K562 (cell line): ENCODE measurements at regions not wholly inside any gene's neighbourhood (a gene's known extent, or its start where the extent isn't known, plus 50 kb on each side); places are given as distances from the start of the nearest gene placed in this dataset.

Experiments
- ATAC-seq: fragments of 200-7000 bp; cut with Tn5 transposase; 3 replicates; pipeline ENCODE4 v1.9.1; 2020; ENCODE audit warnings: moderate library complexity
- BruUV-seq: library from RNA; stranded (reverse); fragments of 400-500 nt; replicated peaks from 2 replicates; lab custom pipeline; 2021; lab: Mats Ljungman, UMichigan
- CTCF ChIA-PET: fragments of 300-600 bp; formaldehyde crosslinking; extraction: SDS; loops from one replicate; lab custom pipeline; 2021; ENCODE audit warnings: low intra/inter-chr PET ratio; lab: Yijun Ruan, JAX
- POLR2A ChIA-PET: fragments of 300-600, 350-650 bp; sonication (Branson Sonifier 250); formaldehyde crosslinking; extraction: SDS; loops from one replicate; lab custom pipeline; 2021; ENCODE audit warnings: antibody characterized with exemption, inconsistent platforms; lab: Yijun Ruan, JAX
- DNase-seq, 4 experiments: peaks; one replicate each; pipeline versions ENCODE4 v3.0.0 to v3.0.0-alpha.2; 2011 to 2018; ENCODE audit warnings: low spot score in 3 of 4, mixed read lengths in 3 of 4; ENCODE audit errors: extremely low read depth in 1 of 4
- FAIRE-seq: peaks from 2 replicates; lab custom pipeline; 2011; peaks lifted over from hg19 to GRCh38; lab: Jason Lieb, UNC
- H2AFZ ChIP-seq: 2 replicates; pipeline ENCODE4 v1.6.0; 2011; ENCODE audit warnings: low read depth, low read length, control low read depth, inconsistent platforms
- H3K27ac ChIP-seq: fragments of 200-600 bp; 3 replicates; pipeline ENCODE4 v1.8.0; 2011; ENCODE audit warnings: low read depth, mild to moderate bottlenecking, control low read depth, inconsistent platforms, low read length, moderate library complexity, mixed read lengths; ENCODE audit errors: extremely low read depth
- H3K27me3 ChIP-seq, 2 experiments: fragments of 300-600 bp in 1 of 2; 2 replicates in 1 of 2; 3 replicates in 1 of 2; pipeline versions ENCODE4 v1.6.0 to v1.8.0; 2011; ENCODE audit warnings: inconsistent platforms in 2 of 2, low read length in 2 of 2, mild to moderate bottlenecking in 1 of 2, mixed read lengths in 1 of 2, moderate library complexity in 1 of 2; ENCODE audit not compliant: control insufficient read depth in 2 of 2, insufficient read depth in 2 of 2
- H3K36me3 ChIP-seq: fragments of 300-600 bp; 3 replicates; pipeline ENCODE4 v1.8.0; 2011; ENCODE audit warnings: mild to moderate bottlenecking, low read length, inconsistent platforms; ENCODE audit not compliant: control insufficient read depth, insufficient read depth
- H3K4me1 ChIP-seq, 2 experiments: fragments of 200-600 bp in 1 of 2; replicated peaks in 1 of 2; 2 replicates in 1 of 2; 3 replicates in 1 of 2; pipeline versions ENCODE4 v1.5.1 to v1.8.0; 2011; ENCODE audit warnings: inconsistent platforms in 2 of 2, low read length in 2 of 2, mild to moderate bottlenecking in 1 of 2, mixed read lengths in 1 of 2, moderate library complexity in 1 of 2; ENCODE audit not compliant: control insufficient read depth in 2 of 2, insufficient read depth in 2 of 2
- H3K4me2 ChIP-seq: 2 replicates; pipeline ENCODE4 v1.6.1; 2011; ENCODE audit warnings: low read length, control low read depth, inconsistent platforms, mixed read lengths; ENCODE audit not compliant: insufficient read depth
- H3K4me3 ChIP-seq: fragments of 200-600 bp; sonication (generic), shearing (Covaris generic); 2 replicates; pipeline ENCODE4 v1.5.1; 2016; ENCODE audit warnings: control low read depth, inconsistent platforms
- H3K79me2 ChIP-seq: fragments of 200-600 bp; 3 replicates; pipeline ENCODE4 v1.8.0; 2011; ENCODE audit warnings: low read length, inconsistent platforms; ENCODE audit not compliant: control insufficient read depth, insufficient read depth
- H3K9ac ChIP-seq, 2 experiments: 2 replicates each; pipeline versions ENCODE4 v1.6.0 to v1.6.1; 2011; ENCODE audit warnings: low read depth in 2 of 2, low read length in 2 of 2, control low read depth in 1 of 2, inconsistent platforms in 1 of 2, mild to moderate bottlenecking in 1 of 2, mixed read lengths in 1 of 2; ENCODE audit not compliant: insufficient read depth in 1 of 2
- H3K9me1 ChIP-seq: one replicate; pipeline ENCODE4 v1.6.0; 2011; ENCODE audit warnings: inconsistent platforms, mild to moderate bottlenecking, low read length, moderate library complexity; ENCODE audit not compliant: control insufficient read depth, insufficient read depth
- H3K9me3 ChIP-seq: replicated peaks from 2 replicates; pipeline ENCODE4 v1.5.1; 2011; ENCODE audit warnings: low read depth, low read length, inconsistent platforms; ENCODE audit not compliant: control insufficient read depth, insufficient read depth
- H4K20me1 ChIP-seq: replicated peaks from 2 replicates; pipeline ENCODE4 v1.6.1; 2011; ENCODE audit warnings: low read length, inconsistent platforms, mixed read lengths; ENCODE audit not compliant: control insufficient read depth, insufficient read depth
- BCOR ChIP-seq: fragments of 450-650 bp; IDR thresholded peaks from 2 replicates; pipeline ENCODE4 v1.6.1; 2016
- BRD4 ChIP-seq: fragments of 200-600 bp; sonication (generic); IDR thresholded peaks from 2 replicates; pipeline ENCODE4 v1.6.1; 2017; ENCODE audit warnings: inconsistent platforms
- CREB5 ChIP-seq: fragments of 250-450 bp; sonication (Bioruptor Pico); IDR thresholded peaks from 2 replicates; pipeline ENCODE4 v1.5.0; 2020; ENCODE audit warnings: mild to moderate bottlenecking
- CTBP1 ChIP-seq: fragments of 450-650 bp; IDR thresholded peaks from 2 replicates; pipeline ENCODE4 v1.6.1; 2016; ENCODE audit warnings: borderline replicate concordance
- KDM1A ChIP-seq, 2 experiments: fragments of 450-650 bp; IDR thresholded peaks; 2 replicates each; pipeline ENCODE4 v1.6.1; 2016; ENCODE audit warnings: mild to moderate bottlenecking in 2 of 2
- KDM2B ChIP-seq: fragments of 250-450 bp; sonication (Bioruptor Pico); IDR thresholded peaks from 2 replicates; pipeline ENCODE4 v1.8.0; 2021; ENCODE audit warnings: mild to moderate bottlenecking, moderate library complexity
- MBD2 ChIP-seq: sonication (generic); IDR thresholded peaks from 2 replicates; pipeline ENCODE4 v1.6.1; 2016; ENCODE audit warnings: low read depth, borderline replicate concordance
- MLX ChIP-seq, 2 experiments: fragments of 450-650 bp in 1 of 2; sonication (generic) in 1 of 2; formaldehyde crosslinking; conservative IDR thresholded peaks; 2 replicates each; pipeline versions ENCODE4 v1.4.0 to v1.8.1; 2020 to 2022; ENCODE audit warnings: mild to moderate bottlenecking in 1 of 2, missing genetic modification reagents in 1 of 2
- NCOR1 ChIP-seq: fragments of 450-650 bp; IDR thresholded peaks from 2 replicates; pipeline ENCODE4 v1.6.1; 2016; ENCODE audit warnings: mild to moderate bottlenecking, moderate library complexity
- NFE2L1 ChIP-seq: fragments of 450-650 bp; IDR thresholded peaks from 2 replicates; pipeline ENCODE4 v1.6.1; 2016; ENCODE audit warnings: missing genetic modification characterization, low read depth, mild to moderate bottlenecking, missing compliant biosample characterization, moderate library complexity, borderline replicate concordance
- POLR2B ChIP-seq: fragments of 450-650 bp; IDR thresholded peaks from 2 replicates; pipeline ENCODE4 v1.6.1; 2018; ENCODE audit warnings: low read depth; ENCODE audit not compliant: partially characterized antibody
- PRMT5 ChIP-seq: sonication (generic); formaldehyde crosslinking; IDR thresholded peaks from 2 replicates; pipeline ENCODE4 v1.5.0; 2020; ENCODE audit warnings: missing genetic modification reagents
- PTTG1 ChIP-seq: fragments of 450-650 bp; IDR thresholded peaks from 2 replicates; pipeline ENCODE4 v1.6.1; 2016; ENCODE audit warnings: low read depth, mild to moderate bottlenecking, missing genetic modification characterization, missing compliant biosample characterization
- RBM25 ChIP-seq: fragments of 200-400 bp; formaldehyde crosslinking; IDR thresholded peaks from 2 replicates; pipeline ENCODE4 v1.6.1; 2018; ENCODE audit warnings: low read length, low read depth, moderate library complexity; ENCODE audit not compliant: severe bottlenecking
- ZC3H11A ChIP-seq: IDR thresholded peaks from 2 replicates; pipeline ENCODE4 v1.6.1; 2012; ENCODE audit warnings: low read depth, low read length, improper control_type of control experiment
- ZFP36 ChIP-seq: fragments of 150-350 bp; IDR thresholded peaks from 2 replicates; pipeline ENCODE4 v1.6.1; 2018; ENCODE audit warnings: low read length, low read depth; ENCODE audit not compliant: partially characterized antibody
- WGBS: fragments of 100-300 bp; shearing (Covaris generic); methylation state at CpG from one replicate; pipeline ENCODE4 v1.1.6; 2016; ENCODE audit warnings: low coverage, mixed read lengths; ENCODE audit not compliant: insufficient coverage; ENCODE audit errors: missing lambda C conversion rate; 5-methylcytosine and 5-hydroxymethylcytosine counted together
- in situ Hi-C: fragments of 300-500 bp; cut with MboI; formaldehyde crosslinking; loops from 4 replicates; pipeline ENCODE4 v1.15.0; 2018; ENCODE audit warnings: inconsistent platforms, mixed read lengths
- intact Hi-C: fragments of 100-400 bp; cut with micrococcal nuclease; formaldehyde crosslinking; loops from 2 replicates; pipeline ENCODE4 v1.14.2; 2022
- TF ChIP-seq, protein P1 (sequence below): fragments of 250-450 bp; sonication (Bioruptor Pico); IDR thresholded peaks from 2 replicates; pipeline ENCODE4 v1.8.0; 2021; ENCODE audit warnings: borderline replicate concordance, mild to moderate bottlenecking, moderate library complexity; ENCODE audit not compliant: poor library complexity, severe bottlenecking

- TF ChIP-seq MLX (CRISPR knock-in tag; conservative IDR thresholded peaks at IDR 0.05) (no peak), BRD4 (no peak), CREB5 (CRISPR knock-in tag) (no peak), PRMT5 (CRISPR knock-in tag) (no peak), POLR2B (no peak), NFE2L1 (tag) (no peak), NCOR1 (no peak), KDM2B (CRISPR knock-in tag) (no peak), PTTG1 (tag) (no peak)
- TF ChIP-seq, all 486 proteins: peak for 0
Observed at GRCh38 chr17:27959382-27959709, 66.2 kb upstream of the LYRM9 start (continued).

GRCh38 chr17:27960183-27960849 lies 67.2 kb upstream of the LYRM9 start:
- ATAC-seq (no peak), DNase-seq (no peak)
- Histone ChIP-seq H3K9me3 (no peaks in the 10 kb centered on the region), H3K4me2 (no peak overlapping the region), H3K36me3 (no peaks in the 10 kb centered on the region), H3K4me1 (peaks cover 28 to 33% of the 10 kb centered on the region in 2 experiments)
- 65% methylated on average over 6 of the region's 6 CpGs for WGBS
- intact Hi-C loops: no loop called here
- CTCF ChIA-PET: no interaction called here
- TF ChIP-seq BCOR (0 out of 2 replicates have a peak, but pooled peaks have one; percentile 44), RBM25 (peak; percentile 72), ZC3H11A (no peak), CTBP1 (no peak), KDM1A (IDR thresholded peaks at IDR 0.05) (peak in 1 of 2 experiments; percentile 22; a peak in 1 of 4 replicates), ZFP36 (peak; percentile 73), MBD2 (no peak)
- TF ChIP-seq, protein P1, sequence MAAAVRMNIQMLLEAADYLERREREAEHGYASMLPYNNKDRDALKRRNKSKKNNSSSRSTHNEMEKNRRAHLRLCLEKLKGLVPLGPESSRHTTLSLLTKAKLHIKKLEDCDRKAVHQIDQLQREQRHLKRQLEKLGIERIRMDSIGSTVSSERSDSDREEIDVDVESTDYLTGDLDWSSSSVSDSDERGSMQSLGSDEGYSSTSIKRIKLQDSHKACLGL (CRISPR knock-in tag): no peak
- TF ChIP-seq, all 486 proteins: peak for 4
- no peak overlapping the region for H2AFZ ChIP-seq
- no peak overlapping the region for H3K9ac ChIP-seq
- no peaks in the 10 kb centered on the region for H4K20me1 ChIP-seq
- POLR2A ChIA-PET: interaction anchor here (0.7 kb wide), 1 partner anchor 410 kb away, joined by 4 read pairs; no protein-coding TSS in a partner anchor
- BruUV-seq: no TSS peak
- H3K27ac ChIP-seq: no peak overlapping the region
- peaks cover 2% of the 10 kb centered on the region for H3K9me1 ChIP-seq
- in situ Hi-C loops: no loop called here
- H3K27me3 ChIP-seq: no peaks in the 10 kb centered on the region
- FAIRE-seq: no peak
- H3K4me3 ChIP-seq: no peak overlapping the region
- H3K79me2 ChIP-seq: no peaks in the 10 kb centered on the region
